Renal cortical epithelial cell (primary cell): ENCODE measurements at regions not wholly inside any gene's neighbourhood (a gene's known extent, or its start where the extent isn't known, plus 50 kb on each side); places are given as distances from the start of the nearest gene placed in this dataset.
"Not testable (repeated sequence)": the region's sequence is repeated elsewhere in the genome, so short reads cannot be mapped to it uniquely, and the experiment has no call there.

Experiments used
- DNase-seq: peaks from one replicate; pipeline ENCODE4 v3.0.0-alpha.2; 2011; ENCODE audit warnings: low read depth

GRCh38 chr11:80955588-80955987 lies 1514.8 kb upstream of the TENM4 start:
- no peak for DNase-seq

DNA sequence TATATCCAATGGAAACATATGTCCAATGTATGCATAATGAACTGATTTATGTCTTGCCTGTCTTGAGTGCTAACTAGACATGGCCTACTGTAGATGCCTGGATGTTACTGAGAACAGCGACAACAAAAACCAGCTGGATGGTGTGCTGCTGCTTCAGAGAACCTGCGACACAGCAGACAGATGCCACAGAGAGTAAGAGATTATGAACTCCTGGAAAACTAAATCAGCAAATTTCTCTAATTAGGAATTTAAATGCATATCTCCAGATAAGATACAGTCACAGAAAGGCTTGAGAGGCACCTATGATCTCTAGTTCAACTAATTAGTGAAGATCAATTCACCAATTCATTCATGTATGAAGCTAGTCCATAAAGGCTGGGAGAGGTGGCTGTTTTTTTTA lies 1508.0 kb upstream of the TENM4 start:
- no peak for DNase-seq

- DNase-seq: no peak
These were observed 1503.9 kb upstream of the TENM4 start for GRCh38 chr11:80944758-80945157.

DNA sequence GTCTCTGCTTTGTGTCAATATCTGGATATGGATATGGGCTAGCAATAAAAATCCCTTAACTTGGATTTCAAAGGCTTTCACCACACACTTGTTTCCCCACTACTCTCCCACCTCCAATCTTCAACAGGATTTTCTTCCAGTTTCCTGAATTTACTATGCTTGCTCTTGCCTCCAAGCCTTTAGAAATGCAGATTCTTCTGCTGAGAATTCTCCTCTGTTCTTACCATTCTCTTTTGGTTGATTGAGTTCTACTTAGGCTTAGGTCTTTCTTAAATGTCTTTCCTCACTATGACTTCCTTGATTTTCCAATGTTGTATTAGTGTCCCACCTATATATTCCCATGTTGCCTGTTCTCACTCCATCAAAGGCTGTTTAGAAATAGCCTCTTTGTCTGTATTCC lies 1502.4 kb upstream of the TENM4 start:
- DNase-seq: no peak

GRCh38 chr11:80937842-80938241 lies 1497.0 kb upstream of the TENM4 start:
- peak; percentile 43 for DNase-seq

DNA sequence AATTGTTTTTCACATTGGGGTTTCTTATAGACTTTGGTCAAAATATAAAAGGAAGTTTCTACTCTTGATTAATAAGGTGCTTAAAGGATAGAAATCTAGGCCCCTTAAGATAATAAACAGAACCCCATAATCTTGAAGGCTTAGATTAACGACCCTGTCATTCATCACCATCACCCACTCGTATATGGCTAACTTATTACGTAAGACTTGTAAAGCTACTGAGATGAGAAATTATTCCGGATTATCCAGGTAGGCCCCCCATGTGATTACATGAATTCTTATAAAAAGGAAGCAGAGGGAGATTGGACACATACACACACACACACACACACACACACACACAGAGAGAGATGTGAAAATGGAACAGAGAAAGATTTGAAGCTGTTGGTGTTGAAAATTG lies 1489.2 kb upstream of the TENM4 start:
- no peak for DNase-seq

GRCh38 chr11:80929031-80929805 lies 1488.4 kb upstream of the TENM4 start:
- no peak for DNase-seq

- no peak for DNase-seq
These were observed 1484.5 kb upstream of the TENM4 start for GRCh38 chr11:80925321-80925720.

DNA sequence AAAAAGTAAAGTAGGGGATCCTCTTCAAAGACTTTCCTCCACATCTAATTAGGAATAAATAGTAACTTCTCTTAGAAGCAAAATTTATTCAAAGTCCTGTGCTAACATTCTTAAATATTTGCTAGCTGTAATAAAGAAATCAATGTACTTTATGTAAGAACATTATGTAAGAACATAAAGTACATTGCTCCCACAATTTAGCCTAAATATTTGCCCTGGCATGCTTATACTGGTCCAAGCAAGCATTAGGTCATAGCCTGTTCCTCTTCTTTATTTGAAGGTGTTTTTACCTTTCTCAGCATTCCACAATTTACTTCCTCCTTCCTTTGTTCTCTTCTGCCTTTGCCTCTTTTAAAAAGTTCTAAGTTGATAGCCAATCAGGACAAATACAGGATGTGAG lies 1480.5 kb upstream of the TENM4 start:
- DNase-seq: not testable (repeated sequence)

DNA sequence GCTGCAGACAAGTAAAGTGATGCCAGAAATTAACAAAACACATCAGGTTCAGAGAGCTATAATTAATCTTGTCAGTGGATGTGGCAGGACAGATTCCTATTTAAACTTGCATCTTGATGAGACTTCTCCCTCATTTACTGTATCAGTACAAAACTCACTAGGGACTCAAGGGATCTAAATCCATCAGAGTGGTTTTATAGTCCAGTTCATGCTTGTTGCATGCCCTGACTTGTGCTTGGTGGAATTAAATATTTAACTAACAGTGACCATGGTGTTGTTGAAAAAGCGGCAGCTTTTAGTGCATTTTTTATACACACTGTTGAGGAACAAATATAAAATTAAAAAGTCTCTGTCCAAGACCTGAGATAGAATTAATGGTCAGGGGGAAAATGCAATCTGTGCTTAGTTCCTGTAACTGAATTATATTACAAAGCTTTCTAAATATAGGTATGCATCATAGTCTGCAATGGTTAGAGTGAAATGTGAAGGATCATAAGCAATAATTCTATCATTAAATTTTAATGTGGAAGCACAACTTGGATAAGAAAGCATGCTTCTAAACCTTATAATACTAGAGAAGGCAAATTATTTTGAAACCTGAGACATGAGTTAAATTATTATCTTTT lies 1475.5 kb upstream of the TENM4 start:
- DNase-seq: no peak

DNA sequence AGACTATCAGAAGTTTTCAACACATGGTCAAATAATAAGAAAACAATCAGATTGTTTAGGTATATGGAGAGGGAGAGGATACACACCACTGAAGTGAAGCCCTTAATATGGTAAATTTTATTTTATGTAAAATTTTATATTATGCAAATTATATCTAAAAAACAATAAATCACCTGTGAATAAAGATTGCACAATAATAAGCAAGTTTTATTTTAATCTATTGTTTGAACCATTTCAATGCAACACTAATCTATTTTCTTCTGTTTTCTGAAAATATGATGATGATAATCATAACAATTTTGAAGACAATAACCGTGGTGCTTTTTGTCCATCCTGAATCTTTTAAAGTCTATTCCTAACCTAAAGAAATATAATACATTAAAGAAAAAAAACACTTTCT lies 1473.5 kb upstream of the TENM4 start:
- no peak for DNase-seq

GRCh38 chr11:80911666-80912065 lies 1470.8 kb upstream of the TENM4 start:
- DNase-seq: no peak

DNA sequence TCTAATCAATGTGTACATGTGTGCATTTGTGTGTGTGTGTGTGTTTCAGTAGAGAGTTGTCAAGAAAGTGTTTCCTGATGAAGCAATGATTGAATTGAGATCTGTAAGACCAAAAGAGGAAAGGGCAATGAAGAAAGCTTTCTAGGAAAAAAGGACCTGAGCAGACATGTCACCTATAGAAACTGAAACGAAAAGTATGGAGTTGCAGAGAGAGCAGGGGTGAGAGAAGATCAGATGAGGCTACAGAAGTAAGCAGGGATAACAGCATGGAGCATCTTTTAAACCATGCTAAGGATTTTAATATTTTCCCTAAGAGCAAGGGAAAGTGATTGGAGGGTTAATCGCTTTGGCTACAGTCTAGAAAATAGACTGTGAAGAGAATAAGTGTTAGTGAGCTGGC lies 1459.4 kb upstream of the TENM4 start:
- no peak for DNase-seq

DNA sequence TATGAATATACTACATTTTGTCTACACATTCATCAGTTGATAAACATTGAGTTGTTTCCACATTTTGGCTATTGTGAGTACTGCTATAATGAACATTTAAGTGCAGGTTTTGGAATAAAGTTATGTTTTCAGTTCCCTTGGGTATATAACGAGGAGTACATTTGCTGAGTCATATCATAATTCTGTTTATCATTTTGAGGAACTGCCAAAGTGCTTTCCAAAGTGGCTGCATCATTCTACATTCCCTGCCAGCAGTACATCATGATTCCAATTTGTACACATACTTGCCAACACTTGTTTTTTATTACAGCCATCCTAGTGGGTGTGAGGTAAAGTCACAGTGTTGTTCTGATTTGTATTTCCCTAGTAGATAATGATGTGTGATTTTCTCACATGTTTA lies 1458.6 kb upstream of the TENM4 start:
- no peak for DNase-seq

- no peak for DNase-seq
These were observed 1458.1 kb upstream of the TENM4 start for GRCh38 chr11:80898910-80899309.

DNA sequence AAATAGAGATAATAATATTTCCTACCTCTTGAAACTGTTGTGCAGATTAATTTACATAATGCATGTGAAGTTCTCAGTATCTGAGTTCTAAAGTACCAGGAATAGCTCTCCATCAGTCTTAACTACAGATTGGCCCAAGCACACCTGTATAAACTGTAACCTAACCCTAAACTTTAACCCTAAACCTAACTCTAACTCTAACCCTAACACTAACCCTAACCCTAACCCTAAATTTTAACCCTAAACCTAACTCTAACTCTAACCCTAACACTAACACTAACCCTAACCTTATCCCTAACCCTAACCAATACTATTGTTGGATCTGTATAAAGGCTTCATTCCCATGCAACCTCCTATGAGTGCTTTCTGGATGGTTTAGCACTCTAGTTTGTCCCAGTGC lies 1445.9 kb upstream of the TENM4 start:
- DNase-seq: no peak

GRCh38 chr11:80873310-80873999 lies 1432.6 kb upstream of the TENM4 start:
- DNase-seq: peak; percentile 44

DNA sequence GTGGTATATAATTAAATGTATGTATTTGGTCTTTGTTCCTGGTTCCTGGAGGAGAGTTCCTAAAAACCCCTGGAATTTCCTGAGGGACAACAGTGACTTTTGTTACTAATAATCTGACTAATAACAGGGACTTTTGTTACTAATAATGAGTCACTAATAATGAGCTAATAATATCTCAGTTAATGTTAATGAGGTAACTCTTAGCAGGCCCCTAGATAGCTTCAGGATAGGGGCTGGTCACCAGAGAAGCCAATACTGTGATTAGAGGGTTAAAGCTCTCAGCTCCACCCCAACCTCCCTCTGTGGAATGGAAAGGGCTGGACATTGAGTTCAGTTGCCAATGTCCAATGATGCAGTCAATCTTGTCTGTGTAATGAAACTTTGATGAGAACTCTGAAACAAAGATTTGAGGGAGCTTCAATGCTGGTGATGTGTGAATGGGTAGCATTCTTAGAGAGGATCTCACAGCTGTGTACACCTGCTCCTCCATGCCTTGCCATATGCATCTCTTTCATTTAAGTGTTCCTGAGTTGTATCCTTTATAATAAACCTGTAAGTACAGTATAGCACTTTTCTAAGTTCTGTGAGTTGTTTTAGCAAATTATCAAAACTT lies 1431.4 kb upstream of the TENM4 start:
- no peak for DNase-seq

DNA sequence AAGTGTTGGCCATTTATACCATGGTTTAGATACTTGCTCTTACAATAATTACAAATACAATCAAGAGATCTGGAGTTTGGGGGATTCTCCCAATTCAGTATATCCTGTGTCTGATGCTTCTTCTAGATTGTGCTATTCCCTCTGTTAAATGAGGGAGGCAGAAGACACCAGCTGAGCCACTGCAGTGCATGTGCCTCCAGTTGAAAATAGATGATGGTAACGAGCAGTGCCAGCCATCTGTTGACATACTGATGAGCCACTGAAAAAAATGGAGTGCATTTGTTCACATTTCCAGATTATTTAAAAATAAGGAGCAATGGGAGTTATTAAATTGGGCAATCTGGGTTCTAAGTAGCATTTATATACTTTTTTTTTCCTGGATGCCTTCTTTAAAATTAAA lies 1428.0 kb upstream of the TENM4 start:
- no peak for DNase-seq

DNA sequence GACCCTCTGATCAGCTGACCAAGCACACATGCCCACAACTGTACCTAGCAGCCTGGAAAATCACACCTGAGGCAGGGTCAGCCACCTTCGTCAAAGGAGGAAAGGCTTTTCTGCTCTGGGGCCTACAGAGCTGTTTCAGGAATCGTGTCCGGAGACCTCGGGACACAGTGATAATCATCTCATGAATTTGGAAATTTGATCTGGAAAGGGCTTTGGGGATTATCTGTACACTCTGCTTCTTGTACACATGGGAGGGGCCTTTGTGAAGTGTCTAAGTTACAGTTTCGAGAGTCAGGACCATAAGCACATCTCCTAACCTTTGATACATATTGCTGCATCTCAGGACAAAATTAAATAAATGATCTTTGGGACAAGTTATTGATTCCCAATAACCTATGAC lies 1421.2 kb upstream of the TENM4 start:
- no peak for DNase-seq

DNA sequence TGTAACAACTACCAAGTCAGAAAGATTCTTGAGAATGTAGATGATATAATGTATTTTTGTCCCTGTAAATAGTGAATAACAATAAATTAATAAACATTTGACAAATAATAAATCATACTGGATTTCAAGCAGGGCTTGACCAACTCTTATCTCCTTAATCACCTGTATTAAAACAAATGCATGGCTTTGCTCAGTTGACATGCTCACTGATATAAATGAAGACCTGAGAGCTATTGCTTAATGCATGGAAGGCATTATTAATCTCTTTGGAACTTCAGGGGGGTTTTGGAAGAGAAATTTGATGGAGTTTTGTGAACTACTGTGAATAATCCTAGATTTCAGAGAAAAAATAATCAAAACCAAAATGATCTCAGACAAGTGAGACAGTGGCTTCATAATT lies 1420.4 kb upstream of the TENM4 start:
- DNase-seq: no peak

DNA sequence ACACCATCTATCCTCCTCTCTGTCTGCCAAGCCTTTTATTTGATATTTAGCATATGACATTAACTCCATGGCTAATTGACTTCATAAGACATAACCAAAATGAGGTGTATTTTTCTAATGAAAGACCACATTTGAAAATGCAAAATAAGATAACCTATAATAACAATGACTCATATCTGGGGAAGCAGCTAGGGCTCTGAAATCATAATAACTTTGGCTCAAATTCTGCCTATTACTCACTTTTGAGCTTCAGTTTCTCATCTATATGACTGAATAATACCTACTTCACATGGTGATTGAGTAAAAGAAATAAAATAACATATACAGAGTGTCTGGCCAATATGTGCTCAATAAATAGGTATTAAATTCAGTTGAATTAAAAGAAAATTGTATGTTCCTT lies 1419.8 kb upstream of the TENM4 start:
- DNase-seq: no peak

GRCh38 chr11:80856066-80856465 lies 1415.2 kb upstream of the TENM4 start:
- peak; percentile 86 for DNase-seq
